Right ventricle myocardium superior (tissue), 1 donor: ENCODE measurements at regions not wholly inside any gene's neighbourhood (a gene's known extent, or its start where the extent isn't known, plus 50 kb on each side); places are given as distances from the start of the nearest gene placed in this dataset.

ENCODE experiments used
- ATAC-seq: fragments of 200-7000 bp; cut with Tn5 transposase; one replicate; pipeline ENCODE4 v1.9.1; 2020; ENCODE audit warnings: mild to moderate bottlenecking; ENCODE audit not compliant: poor library complexity
- DNase-seq: peaks from one replicate; pipeline ENCODE4 v3.0.0-alpha.2; 2020
- intact Hi-C: fragments of 100-400 bp; cut with DNase I; formaldehyde crosslinking; loops from one replicate; pipeline ENCODE4 v1.11.2; 2022
- donor health status: DM: no; HTN: yes; CAD: no; lungs with severe emphysema.

GRCh38 chr1:79988401-79988800 lies 981.9 kb upstream of the ADGRL4 start:
- ATAC-seq (no peak), DNase-seq (no peak)
- intact Hi-C loops: no loop called here

GRCh38 chr1:79982211-79982610 lies 975.7 kb upstream of the ADGRL4 start:
- intact Hi-C loops: no loop called here
- peak; percentile 88 for DNase-seq
- peak; percentile 98 for ATAC-seq

- DNase-seq (no peak), ATAC-seq (peak; percentile 81)
- intact Hi-C loops: no loop called here
These were observed 975.0 kb upstream of the ADGRL4 start for GRCh38 chr1:79981481-79981880.

GRCh38 chr1:79979346-79979745 lies 972.8 kb upstream of the ADGRL4 start:
- intact Hi-C loops: no loop called here
- ATAC-seq: no peak
- no peak for DNase-seq

GRCh38 chr1:79976287-79976686 lies 969.8 kb upstream of the ADGRL4 start:
- intact Hi-C loops: no loop called here
- DNase-seq: no peak

GRCh38 chr1:79974659-79975058 lies 968.1 kb upstream of the ADGRL4 start:
- no peak for ATAC-seq
- no peak for DNase-seq
- intact Hi-C loops: no loop called here

More at GRCh38 chr1:79976287-79976686, 969.8 kb upstream of the ADGRL4 start:
- no peak for ATAC-seq

- ATAC-seq (no peak), DNase-seq (no peak)
- intact Hi-C loops: no loop called here
These were observed 963.4 kb upstream of the ADGRL4 start for GRCh38 chr1:79969886-79970285.

GRCh38 chr1:79966438-79966837 lies 959.9 kb upstream of the ADGRL4 start:
- intact Hi-C loops: no loop called here
- ATAC-seq: no peak
- DNase-seq: no peak

- DNase-seq (no peak), ATAC-seq (no peak)
- intact Hi-C loops: no loop called here
These were observed 953.1 kb upstream of the ADGRL4 start for GRCh38 chr1:79959635-79960034.

GRCh38 chr1:79955966-79956365 lies 949.4 kb upstream of the ADGRL4 start:
- no peak for DNase-seq
- intact Hi-C loops: no loop called here
- no peak for ATAC-seq

- ATAC-seq: no peak
- no peak for DNase-seq
- intact Hi-C loops: no loop called here
These were observed 944.0 kb upstream of the ADGRL4 start for GRCh38 chr1:79950511-79950910.

- ATAC-seq (no peak), DNase-seq (no peak)
- intact Hi-C loops: no loop called here
These were observed 938.9 kb upstream of the ADGRL4 start for GRCh38 chr1:79945391-79945790.

- intact Hi-C loops: no loop called here
- ATAC-seq: no peak
- DNase-seq: no peak
These were observed 922.8 kb upstream of the ADGRL4 start for GRCh38 chr1:79929356-79929755.

GRCh38 chr1:79928901-79929300 lies 922.4 kb upstream of the ADGRL4 start:
- ATAC-seq: no peak
- DNase-seq: no peak
- intact Hi-C loops: no loop called here

GRCh38 chr1:79920960-79921669 lies 914.6 kb upstream of the ADGRL4 start:
- DNase-seq (no peak), ATAC-seq (peak; percentile 71)
- intact Hi-C loops: no loop called here

GRCh38 chr1:79914896-79915295 lies 908.4 kb upstream of the ADGRL4 start:
- ATAC-seq: no peak
- DNase-seq: no peak
- intact Hi-C loops: no loop called here

- DNase-seq (no peak), ATAC-seq (no peak)
- intact Hi-C loops: no loop called here
These were observed 906.3 kb upstream of the ADGRL4 start for GRCh38 chr1:79912813-79913212.

- no peak for DNase-seq
- intact Hi-C loops: no loop called here
- ATAC-seq: no peak
These were observed 896.8 kb upstream of the ADGRL4 start for GRCh38 chr1:79903321-79903720.

- intact Hi-C loops: no loop called here
- no peak for DNase-seq
These were observed 895.9 kb upstream of the ADGRL4 start for GRCh38 chr1:79902418-79902817.

GRCh38 chr1:79899914-79900313 lies 893.4 kb upstream of the ADGRL4 start:
- DNase-seq: no peak
- ATAC-seq: no peak
- intact Hi-C loops: no loop called here

More at GRCh38 chr1:79902418-79902817, 895.9 kb upstream of the ADGRL4 start:
- ATAC-seq: no peak

- intact Hi-C loops: no loop called here
- no peak for DNase-seq
- no peak for ATAC-seq
These were observed 889.6 kb upstream of the ADGRL4 start for GRCh38 chr1:79896140-79896539.
